ENCODE measurements at regions not wholly inside any gene's neighbourhood (a gene's known extent, or its start where the extent isn't known, plus 50 kb on each side); places are given as distances from the start of the nearest gene placed in this dataset.

GRCh38 chr13:44117351-44117750 lies 237.6 kb downstream of the LACC1 start:
- WGBS, 2 donors: 0 to 6% methylated on average over 3 of the region's 3 CpGs
- Histone ChIP-seq H3K27ac (peak overlapping the region; percentile 19 to 77 (median 74)), H3K36me3 (no peaks in the 10 kb centered on the region), H3K4me3 (no peak overlapping the region), H3K27me3 (no peaks in the 10 kb centered on the region), H3K9me3 (no peaks in the 10 kb centered on the region), H3K4me1 (peaks cover 8 to 32% (median 23%) of the 10 kb centered on the region in 9 donors)
- intact Hi-C loops (cut with DNase I): loop anchor here in 2 of 10 donors (5.0 kb wide), 2 partner anchors 65 to 120 kb away; no protein-coding TSS in a partner anchor
- ATAC-seq: peak; percentile 24 to 79 (median 70)
- no peak for TF ChIP-seq CTCF (IDR thresholded peaks at IDR 0.05)
- no peak for DNase-seq

- no peak for ATAC-seq
- H3K9me3 ChIP-seq: peaks cover 0 to 1% (median 0%) of the 10 kb centered on the region in 11 donors
- peak overlapping the region in 9 of 10 donors; percentile 19 to 77 (median 75) for H3K27ac ChIP-seq
- intact Hi-C loops (cut with DNase I): loop anchor here in 2 of 10 donors (5.0 kb wide), 2 partner anchors 66 to 119 kb away; no protein-coding TSS in a partner anchor
- 52 to 62% methylated on average over 2 of the region's 2 CpGs for WGBS, 2 donors
- H3K27me3 ChIP-seq: no peaks in the 10 kb centered on the region
- H3K36me3 ChIP-seq: no peaks in the 10 kb centered on the region
- H3K4me3 ChIP-seq: no peak overlapping the region
- DNase-seq: no peak
- H3K4me1 ChIP-seq: peaks cover 8 to 32% (median 23%) of the 10 kb centered on the region in 9 donors
- no peak for TF ChIP-seq CTCF (IDR thresholded peaks at IDR 0.05)
Observed at GRCh38 chr13:44117816-44118215, 238.1 kb downstream of the LACC1 start.

- no peak for TF ChIP-seq CTCF (IDR thresholded peaks at IDR 0.05)
- Histone ChIP-seq H3K27ac (no peak overlapping the region), H3K9me3 (peaks cover 0 to 12% (median 7%) of the 10 kb centered on the region in 11 donors), H3K36me3 (no peaks in the 10 kb centered on the region), H3K27me3 (no peaks in the 10 kb centered on the region), H3K4me3 (no peak overlapping the region), H3K4me1 (peaks cover 8 to 32% (median 23%) of the 10 kb centered on the region in 9 donors)
- intact Hi-C loops (cut with DNase I): loop anchor here in 2 of 10 donors (5.0 kb wide), 2 partner anchors 67 to 118 kb away; no protein-coding TSS in a partner anchor
- DNase-seq (no peak), ATAC-seq (no peak)
Observed at GRCh38 chr13:44118881-44119280, 239.2 kb downstream of the LACC1 start.

GRCh38 chr13:44120043-44120442 lies 240.3 kb downstream of the LACC1 start:
- Histone ChIP-seq H3K36me3 (no peaks in the 10 kb centered on the region), H3K9me3 (peaks cover 0 to 18% (median 9%) of the 10 kb centered on the region in 11 donors), H3K4me3 (no peak overlapping the region), H3K4me1 (peaks cover 8 to 32% (median 23%) of the 10 kb centered on the region in 9 donors), H3K27me3 (no peaks in the 10 kb centered on the region), H3K27ac (no peak overlapping the region)
- intact Hi-C loops (cut with DNase I): no loop called here
- 88 to 91% methylated on average over 2 of the region's 2 CpGs for WGBS, 2 donors
- DNase-seq (no peak), ATAC-seq (no peak)
- no peak for TF ChIP-seq CTCF (IDR thresholded peaks at IDR 0.05)
